ENCODE measurements at regions not wholly inside any gene's neighbourhood (a gene's known extent, or its start where the extent isn't known, plus 50 kb on each side); places are given as distances from the start of the nearest gene placed in this dataset.

- TF ChIP-seq, protein P1, sequence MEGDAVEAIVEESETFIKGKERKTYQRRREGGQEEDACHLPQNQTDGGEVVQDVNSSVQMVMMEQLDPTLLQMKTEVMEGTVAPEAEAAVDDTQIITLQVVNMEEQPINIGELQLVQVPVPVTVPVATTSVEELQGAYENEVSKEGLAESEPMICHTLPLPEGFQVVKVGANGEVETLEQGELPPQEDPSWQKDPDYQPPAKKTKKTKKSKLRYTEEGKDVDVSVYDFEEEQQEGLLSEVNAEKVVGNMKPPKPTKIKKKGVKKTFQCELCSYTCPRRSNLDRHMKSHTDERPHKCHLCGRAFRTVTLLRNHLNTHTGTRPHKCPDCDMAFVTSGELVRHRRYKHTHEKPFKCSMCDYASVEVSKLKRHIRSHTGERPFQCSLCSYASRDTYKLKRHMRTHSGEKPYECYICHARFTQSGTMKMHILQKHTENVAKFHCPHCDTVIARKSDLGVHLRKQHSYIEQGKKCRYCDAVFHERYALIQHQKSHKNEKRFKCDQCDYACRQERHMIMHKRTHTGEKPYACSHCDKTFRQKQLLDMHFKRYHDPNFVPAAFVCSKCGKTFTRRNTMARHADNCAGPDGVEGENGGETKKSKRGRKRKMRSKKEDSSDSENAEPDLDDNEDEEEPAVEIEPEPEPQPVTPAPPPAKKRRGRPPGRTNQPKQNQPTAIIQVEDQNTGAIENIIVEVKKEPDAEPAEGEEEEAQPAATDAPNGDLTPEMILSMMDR (IDR thresholded peaks at IDR 0.05; ENCODE audit: insufficient read depth, low read depth, low read length, missing control alignments) = no peak
- H3K4me3 ChIP-seq (ENCODE audit: low read length) = no peak overlapping the region
- DNase-seq (ENCODE audit: low read depth) = no peak
Measured at GRCh38 chr4:129379429-129379828, 283.5 kb downstream of the C4orf33 start.

DNA sequence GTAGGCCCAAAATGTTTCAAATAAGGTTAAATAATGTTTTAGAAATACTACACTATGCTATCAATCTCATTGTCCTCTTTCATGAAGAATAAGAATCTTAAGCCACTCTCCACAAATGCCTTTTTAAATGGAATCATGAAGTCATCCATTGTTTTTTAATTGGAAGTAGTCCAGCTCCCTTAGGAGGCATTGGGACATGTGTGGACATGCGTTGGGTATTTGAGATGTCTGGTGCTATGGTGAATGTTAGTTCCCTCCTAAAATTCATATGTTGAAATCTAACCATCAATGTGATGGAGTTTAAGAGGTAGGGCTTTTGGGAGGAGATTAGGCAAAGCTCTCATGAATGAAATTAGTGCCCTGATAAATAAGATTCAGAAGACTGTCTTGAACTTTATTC is 289.0 kb downstream of the C4orf33 start:
- peak; percentile 91 for DNase-seq (ENCODE audit: low read depth)
- TF ChIP-seq, protein P1 (IDR thresholded peaks at IDR 0.05; ENCODE audit: insufficient read depth, low read depth, low read length, missing control alignments) = no peak
- H3K4me3 ChIP-seq (ENCODE audit: low read length) = no peak overlapping the region

DNA sequence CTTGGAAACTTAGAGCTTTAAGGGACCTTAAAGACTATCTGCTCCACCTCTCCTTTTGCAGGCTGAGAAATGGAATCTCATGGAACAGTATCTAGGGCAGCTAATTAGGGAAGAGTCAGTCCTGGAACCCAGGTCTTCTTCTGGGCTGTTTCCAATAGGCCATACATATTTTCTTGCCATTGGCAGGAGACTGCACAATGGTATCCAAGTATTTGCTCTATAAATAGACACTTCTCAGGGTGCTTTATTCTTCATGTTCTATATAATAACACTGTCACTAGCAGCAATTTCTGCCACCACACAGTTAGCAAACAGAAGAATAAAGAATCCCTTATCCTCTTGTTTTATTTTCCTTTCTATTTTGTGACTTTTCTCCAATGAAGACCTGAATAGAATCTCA is 291.7 kb downstream of the C4orf33 start:
- TF ChIP-seq, protein P1 (IDR thresholded peaks at IDR 0.05; ENCODE audit: insufficient read depth, low read depth, low read length, missing control alignments) = no peak
- H3K4me3 ChIP-seq (ENCODE audit: low read length) = no peak overlapping the region
- no peak for DNase-seq (ENCODE audit: low read depth)

- no peak for DNase-seq (ENCODE audit: low read depth)
- no peak overlapping the region for H3K4me3 ChIP-seq (ENCODE audit: low read length)
- TF ChIP-seq, protein P1 (IDR thresholded peaks at IDR 0.05; ENCODE audit: insufficient read depth, low read depth, low read length, missing control alignments) = no peak
Measured at GRCh38 chr4:129393976-129394375, 298.0 kb downstream of the C4orf33 start.

GRCh38 chr4:129394635-129395034 is 298.7 kb downstream of the C4orf33 start:
- H3K4me3 ChIP-seq (ENCODE audit: low read length) = no peak overlapping the region
- no peak for DNase-seq (ENCODE audit: low read depth)
- TF ChIP-seq, protein P1 (IDR thresholded peaks at IDR 0.05; ENCODE audit: insufficient read depth, low read depth, low read length, missing control alignments) = no peak

DNA sequence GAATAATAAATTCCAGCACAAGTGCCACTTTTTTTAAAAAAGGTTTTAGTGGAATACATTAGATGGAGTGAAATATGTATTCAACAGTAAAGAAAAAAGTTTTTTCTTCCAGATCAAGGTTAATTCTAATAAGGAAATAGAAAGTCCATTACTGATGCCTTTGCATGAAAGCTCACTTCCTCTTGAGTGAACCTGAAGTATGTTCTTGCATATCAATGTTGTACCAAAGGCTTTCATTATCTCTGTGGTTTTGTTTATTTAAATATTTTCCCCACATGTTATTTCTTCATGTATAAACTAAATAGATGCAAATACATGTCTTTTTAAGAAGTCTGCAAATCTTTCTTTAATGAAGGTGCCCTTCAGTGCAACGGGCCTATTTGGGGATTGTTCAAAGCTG is 307.9 kb downstream of the C4orf33 start:
- DNase-seq (ENCODE audit: low read depth) = no peak
- TF ChIP-seq, protein P1 (IDR thresholded peaks at IDR 0.05; ENCODE audit: insufficient read depth, low read depth, low read length, missing control alignments) = no peak
- no peak overlapping the region for H3K4me3 ChIP-seq (ENCODE audit: low read length)

DNA sequence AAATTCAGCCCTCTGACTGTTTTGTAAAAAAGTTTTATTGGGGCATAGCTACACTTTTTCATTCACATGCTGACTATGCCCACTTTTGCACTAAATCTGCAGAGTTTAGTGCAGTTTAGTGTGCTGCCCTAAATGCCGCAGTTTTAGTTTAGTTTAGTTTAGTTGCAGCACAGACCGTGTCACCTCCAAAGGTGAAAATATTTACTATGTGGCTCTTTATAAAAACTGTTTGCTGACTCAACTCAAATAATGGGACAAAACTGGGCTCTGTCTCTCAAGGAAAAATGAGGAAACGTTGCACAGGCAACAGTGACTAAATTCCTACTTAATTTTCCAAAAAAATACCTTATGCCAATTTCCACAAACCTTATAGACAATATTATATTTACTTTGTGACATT is 314.2 kb downstream of the C4orf33 start:
- no peak overlapping the region for H3K4me3 ChIP-seq (ENCODE audit: low read length)
- TF ChIP-seq, protein P1 (IDR thresholded peaks at IDR 0.05; ENCODE audit: insufficient read depth, low read depth, low read length, missing control alignments) = no peak
- DNase-seq (ENCODE audit: low read depth) = no peak
